ENCODE measurements at regions not wholly inside any gene's neighbourhood (a gene's known extent, or its start where the extent isn't known, plus 50 kb on each side); places are given as distances from the start of the nearest gene placed in this dataset.
"Not testable (repeated sequence)": the region's sequence is repeated elsewhere in the genome, so short reads cannot be mapped to it uniquely, and the experiment has no call there.

GRCh38 chr11:25485315-25485714, 846.6 kb upstream of the ANO3 start (continued):
- TF ChIP-seq ARID4B (CRISPR knock-in tag; IDR thresholded peaks at IDR 0.05; ENCODE audit: borderline replicate concordance), result no peak
- TF ChIP-seq ZNF425 (CRISPR knock-in tag; conservative IDR thresholded peaks at IDR 0.05), result no peak
- TF ChIP-seq CREM (CRISPR knock-in tag; IDR thresholded peaks at IDR 0.05), result no peak
- TF ChIP-seq ZNF232 (CRISPR knock-in tag; IDR thresholded peaks at IDR 0.05), result no peak
- no peak for TF ChIP-seq IRF1 (CRISPR knock-in tag; IDR thresholded peaks at IDR 0.05)
- TF ChIP-seq ERG (CRISPR knock-in tag; IDR thresholded peaks at IDR 0.05), result no peak
- TF ChIP-seq RORB (CRISPR knock-in tag; IDR thresholded peaks at IDR 0.05), result no peak
- TF ChIP-seq CREB1 (CRISPR knock-in tag; IDR thresholded peaks at IDR 0.05), result no peak
- no peak for TF ChIP-seq ATF1 (CRISPR knock-in tag; IDR thresholded peaks at IDR 0.05)

- H3K27ac Mint-ChIP-seq, CTCF ChIA-PET, H3K4me1 Mint-ChIP-seq: not testable (repeated sequence)
Observed at GRCh38 chr11:25486338-25486737, 845.6 kb upstream of the ANO3 start.

GRCh38 chr11:25488176-25488575, 843.8 kb upstream of the ANO3 start:
- H3K9me3 Mint-ChIP-seq; DNase-seq (ENCODE audit: low spot score); POLR2A ChIA-PET; H3K36me3 Mint-ChIP-seq; ATAC-seq; H3K27ac Mint-ChIP-seq; CTCF ChIA-PET; H3K27me3 Mint-ChIP-seq (ENCODE audit: low read depth); H3K4me1 Mint-ChIP-seq; H3K4me3 Mint-ChIP-seq: not testable (repeated sequence)

More at GRCh38 chr11:25486338-25486737, 845.6 kb upstream of the ANO3 start:
- H3K9me3 Mint-ChIP-seq; H3K27me3 Mint-ChIP-seq (ENCODE audit: low read depth); ATAC-seq; H3K36me3 Mint-ChIP-seq; H3K4me3 Mint-ChIP-seq; DNase-seq (ENCODE audit: low spot score); POLR2A ChIA-PET: not testable (repeated sequence)

- Mint-ChIP-seq H3K4me1 (peaks cover 29% of the 10 kb centered on the region), H3K36me3 (peaks cover 32% of the 10 kb centered on the region), H3K27ac (peak overlapping the region; percentile 96; the same call in 1 of the 2 replicates), H3K9me3 (peaks cover 19% of the 10 kb centered on the region)
- H3K4me3 Mint-ChIP-seq; ATAC-seq; H3K27me3 Mint-ChIP-seq (ENCODE audit: low read depth); POLR2A ChIA-PET; CTCF ChIA-PET: not testable (repeated sequence)
- DNase-seq (ENCODE audit: low spot score), result peak; percentile 23
Observed at GRCh38 chr11:25501426-25501825, 830.5 kb upstream of the ANO3 start.

- H3K4me1 Mint-ChIP-seq, result peaks cover 10% of the 10 kb centered on the region
- H3K27me3 Mint-ChIP-seq (ENCODE audit: low read depth), result no peaks in the 10 kb centered on the region; the same call in 1 of the 2 replicates
- peak; percentile 50 for ATAC-seq
- peaks cover 5% of the 10 kb centered on the region; the same call in 1 of the 2 replicates for H3K36me3 Mint-ChIP-seq
- no peak overlapping the region for H3K27ac Mint-ChIP-seq
- no peak overlapping the region for H3K4me3 Mint-ChIP-seq
- CTCF ChIA-PET, result no interaction called here
- H3K9me3 Mint-ChIP-seq, result peaks cover 13% of the 10 kb centered on the region
- POLR2A ChIA-PET, result no interaction called here
- no peak for DNase-seq (ENCODE audit: low spot score)
- TF ChIP-seq PRDM15 (CRISPR knock-in tag; IDR thresholded peaks at IDR 0.05) (no peak), FOXJ3 (CRISPR knock-in tag; IDR thresholded peaks at IDR 0.05; ENCODE audit: borderline replicate concordance) (no peak), HMGA2 (CRISPR knock-in tag; IDR thresholded peaks at IDR 0.05) (no peak), USF2 (CRISPR knock-in tag; IDR thresholded peaks at IDR 0.05) (no peak)
Observed at GRCh38 chr11:25515576-25515975, 816.4 kb upstream of the ANO3 start.
